HG03064 (cell line): ENCODE measurements at regions not wholly inside any gene's neighbourhood (a gene's known extent, or its start where the extent isn't known, plus 50 kb on each side); places are given as distances from the start of the nearest gene placed in this dataset.

ENCODE experiments used
- ATAC-seq: cut with Tn5 transposase; IDR thresholded peaks from one replicate; pipeline ENCODE4 v1.9.1; 2021; ENCODE audit warnings: low read depth; ENCODE audit not compliant: unreplicated experiment

- ATAC-seq: no peak
Observed at GRCh38 chr6:167643223-167643622, 183.5 kb upstream of the AFDN start.

DNA sequence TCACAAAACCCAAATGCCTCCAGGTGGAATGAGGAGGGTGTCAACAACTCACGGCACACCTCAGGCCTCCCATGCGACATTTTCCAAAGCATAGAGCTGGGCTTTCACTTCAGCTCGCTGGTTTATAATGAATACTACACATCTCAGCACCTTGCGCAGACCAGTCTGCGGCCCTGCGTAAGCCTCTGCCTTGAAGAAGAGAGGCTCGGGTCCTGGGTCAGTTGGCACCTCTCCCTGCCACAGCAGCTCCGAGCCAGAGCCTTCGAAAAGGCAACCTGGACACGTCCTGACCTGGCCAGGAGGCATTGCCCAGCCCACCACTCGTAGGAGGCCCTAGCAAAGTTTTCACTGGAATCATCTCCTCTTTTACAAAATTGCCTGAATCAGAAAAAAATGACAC lies 183.0 kb upstream of the AFDN start:
- no peak for ATAC-seq

GRCh38 chr6:167644412-167645132 lies 182.1 kb upstream of the AFDN start:
- ATAC-seq: no peak

- no peak for ATAC-seq
Observed at GRCh38 chr6:167645368-167645767, 181.3 kb upstream of the AFDN start.

GRCh38 chr6:167647306-167647705 lies 179.4 kb upstream of the AFDN start:
- no peak for ATAC-seq

DNA sequence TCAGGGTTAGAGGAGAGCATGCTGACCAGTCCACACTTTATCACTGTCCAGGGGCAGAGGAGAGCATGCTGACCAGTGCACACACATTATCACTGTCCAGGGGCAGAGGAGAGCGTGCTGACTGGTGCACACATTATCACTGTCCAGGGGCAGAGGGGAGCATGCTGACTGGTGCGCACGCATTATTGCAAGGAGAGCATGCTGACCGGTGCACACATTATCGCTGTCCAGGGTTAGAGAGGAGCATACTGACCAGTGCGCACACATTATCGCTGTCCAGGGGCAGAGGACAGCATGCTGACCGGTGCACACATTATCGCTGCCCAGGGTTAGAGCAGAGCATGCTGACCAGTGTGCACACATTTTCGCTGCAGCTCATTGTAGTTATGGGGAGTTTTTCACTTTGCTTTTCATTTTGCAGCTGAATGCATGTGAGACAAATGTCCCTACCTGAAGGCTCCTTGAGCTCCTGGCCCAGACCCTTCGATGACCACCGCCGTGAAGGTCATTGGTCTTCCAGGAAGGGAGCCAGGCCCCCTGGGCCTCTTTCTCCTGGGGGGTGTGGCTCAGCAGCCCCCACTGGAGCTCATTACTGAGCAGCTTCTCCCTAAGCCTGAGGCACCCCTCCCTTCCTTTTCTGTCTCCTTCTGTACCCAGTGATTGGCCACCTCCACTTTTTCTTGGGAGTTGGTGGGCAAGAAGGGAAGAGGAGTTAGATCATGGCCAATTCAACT lies 178.8 kb upstream of the AFDN start:
- ATAC-seq: no peak

GRCh38 chr6:167648501-167649278 lies 178.0 kb upstream of the AFDN start:
- no peak for ATAC-seq

- ATAC-seq: no peak
Observed at GRCh38 chr6:167649476-167649875, 177.2 kb upstream of the AFDN start.

- ATAC-seq: no peak
Observed at GRCh38 chr6:167650730-167651317, 175.9 kb upstream of the AFDN start.

GRCh38 chr6:167651318-167652041 lies 175.2 kb upstream of the AFDN start:
- no peak for ATAC-seq

DNA sequence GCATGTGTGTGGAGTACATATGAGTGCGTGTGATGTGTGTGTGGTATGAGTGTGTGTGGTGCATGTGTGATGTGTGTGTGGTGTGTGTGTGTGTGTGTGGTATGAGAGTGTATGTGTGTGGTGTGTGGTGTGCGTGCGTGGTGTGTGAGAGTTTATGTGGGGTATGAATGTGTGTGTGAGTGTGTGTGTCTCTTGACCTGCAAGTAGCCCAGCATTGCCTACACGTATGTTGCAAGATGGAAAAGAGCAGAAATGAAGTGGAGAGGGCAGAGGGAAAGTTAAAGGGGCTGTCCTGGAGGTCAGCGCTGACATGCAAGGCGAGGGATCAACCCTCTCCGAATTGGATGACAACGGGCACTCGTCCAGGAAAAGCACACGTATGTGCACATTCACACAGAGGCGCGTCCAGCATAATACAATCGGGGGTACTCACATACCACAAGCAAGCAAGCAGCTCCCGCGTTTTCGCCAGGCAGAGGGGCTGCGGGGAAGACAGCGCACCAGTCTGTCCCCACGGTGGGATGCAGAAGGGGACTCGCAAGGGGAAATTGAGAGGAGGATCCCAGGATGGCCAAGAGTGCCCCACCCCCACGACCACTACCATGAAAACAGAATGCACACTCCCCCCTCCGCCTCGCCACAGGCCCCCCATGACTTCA lies 174.5 kb upstream of the AFDN start:
- ATAC-seq: no peak

DNA sequence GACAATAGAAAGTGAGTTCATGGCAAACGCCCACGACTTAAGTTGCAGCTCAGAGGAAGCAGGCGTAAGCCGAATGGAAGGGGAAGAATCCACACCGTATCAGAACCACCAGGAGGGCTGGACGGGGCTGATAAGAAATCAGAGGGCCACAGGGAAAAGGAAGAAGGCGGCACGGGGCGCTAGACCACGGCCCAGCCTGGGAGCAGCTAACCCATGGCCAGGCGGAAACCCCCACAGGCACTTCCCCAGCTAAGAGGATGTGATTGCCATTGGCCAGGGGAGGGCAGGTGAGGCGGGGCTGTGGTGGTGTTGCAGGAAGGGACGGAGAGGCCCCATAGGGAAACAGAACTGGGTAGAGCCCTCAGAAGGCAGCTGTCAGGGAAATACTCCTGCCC lies 174.0 kb upstream of the AFDN start:
- no peak for ATAC-seq

DNA sequence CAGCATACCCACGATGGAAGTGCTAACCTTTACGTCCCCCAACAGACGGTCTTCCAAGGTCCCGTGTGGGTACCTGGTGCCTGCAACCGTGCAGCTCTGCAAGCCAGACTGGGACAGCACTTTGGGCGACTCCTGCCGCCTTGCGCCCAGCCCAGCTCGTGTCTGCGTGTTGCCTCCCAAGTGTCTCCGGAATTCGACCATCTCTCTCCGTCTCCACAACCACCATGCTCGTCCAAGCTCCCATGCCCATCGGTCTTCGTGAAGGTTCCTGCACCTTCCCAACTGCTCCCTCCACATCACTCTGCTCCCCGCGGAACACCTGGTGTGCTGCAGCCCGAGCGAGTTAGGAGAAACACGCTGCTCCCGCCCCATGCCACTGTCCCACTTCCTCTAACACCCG lies 173.2 kb upstream of the AFDN start:
- no peak for ATAC-seq

DNA sequence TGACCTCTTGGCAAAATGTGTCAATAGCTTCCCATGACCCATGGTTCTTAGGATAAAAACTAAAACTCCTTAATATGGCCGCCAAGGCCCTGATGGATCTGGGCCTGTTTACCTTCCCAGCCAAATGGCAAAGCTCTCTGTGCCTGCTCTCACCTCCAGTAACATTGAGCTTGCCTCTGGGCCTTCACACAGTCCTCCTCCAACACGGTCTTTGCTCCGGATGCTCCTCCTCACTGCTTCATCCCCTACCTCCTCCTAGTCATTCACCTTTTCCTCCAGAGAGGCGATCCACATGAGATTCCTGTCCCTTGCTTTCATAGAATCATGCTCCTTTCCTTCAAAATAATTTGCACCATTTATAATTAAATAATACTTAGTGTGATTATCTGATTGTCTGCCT lies 172.3 kb upstream of the AFDN start:
- no peak for ATAC-seq

DNA sequence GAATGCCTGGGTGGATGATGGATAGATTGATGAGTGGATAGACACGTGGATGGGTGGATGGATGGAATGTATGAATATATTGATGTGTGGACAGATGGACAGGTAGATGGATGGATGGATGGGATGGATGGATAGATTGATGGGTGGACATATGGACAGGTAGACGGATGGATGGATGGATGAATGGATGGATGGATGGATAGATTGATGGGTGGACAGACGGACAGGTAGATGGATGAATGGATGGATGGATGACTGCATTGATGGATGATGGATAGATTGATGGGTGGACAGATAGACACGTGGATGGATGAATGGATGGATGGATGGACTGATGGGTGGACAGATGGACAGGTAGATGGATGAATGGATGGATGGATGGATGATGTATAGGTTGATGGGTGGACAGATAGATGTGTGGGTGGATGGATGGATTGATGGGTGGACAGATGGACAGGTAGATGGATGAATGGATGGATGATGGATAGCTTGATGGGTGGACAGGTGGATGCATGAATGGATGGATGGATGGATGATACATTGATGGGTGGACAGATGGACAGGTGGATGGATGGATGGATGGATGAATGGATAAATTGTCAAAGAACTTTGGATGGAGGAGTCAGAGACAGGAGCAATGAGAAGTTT lies 171.4 kb upstream of the AFDN start:
- no peak for ATAC-seq

DNA sequence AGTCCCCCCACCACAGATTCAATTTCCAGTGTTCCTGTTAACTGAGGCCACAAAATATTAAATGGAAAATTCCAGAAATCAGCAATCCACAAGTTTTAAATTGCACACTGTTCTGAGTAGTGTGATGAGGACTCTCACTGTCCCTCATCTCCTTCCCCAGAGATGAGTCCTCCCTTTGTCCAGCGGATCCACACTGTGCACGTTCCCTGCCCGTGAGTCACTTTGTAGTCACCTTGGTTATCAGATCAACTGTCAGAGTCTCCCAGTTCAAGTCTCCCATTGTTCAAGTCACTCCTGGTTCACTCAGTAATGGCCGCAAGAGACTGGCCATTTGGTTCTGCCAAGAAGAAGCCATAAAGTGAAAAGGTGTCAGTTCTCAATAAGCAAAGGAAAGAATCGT lies 168.6 kb upstream of the AFDN start:
- ATAC-seq: no peak

GRCh38 chr6:167659046-167659445 lies 167.7 kb upstream of the AFDN start:
- ATAC-seq: no peak

GRCh38 chr6:167660424-167660823 lies 166.3 kb upstream of the AFDN start:
- ATAC-seq: no peak

GRCh38 chr6:167660944-167661551 lies 165.7 kb upstream of the AFDN start:
- ATAC-seq: no peak
